ENCODE measurements at regions not wholly inside any gene's neighbourhood (a gene's known extent, or its start where the extent isn't known, plus 50 kb on each side); places are given as distances from the start of the nearest gene placed in this dataset.

- ATAC-seq (replicated peaks in 1 of 2): no peak
- Mint-ChIP-seq H3K27me3 (ENCODE audit: low read depth) (no peaks in the 10 kb centered on the region), H3K27ac (no peak overlapping the region)
These were observed 671.2 kb upstream of the PTCHD4 start for GRCh38 chr6:48782225-48782624.

GRCh38 chr6:48777411-48777810, 666.4 kb upstream of the PTCHD4 start:
- Mint-ChIP-seq H3K4me3 (no peak overlapping the region), H3K27me3 (ENCODE audit: low read depth) (no peaks in the 10 kb centered on the region), H3K27ac (no peak overlapping the region), H3K9me3 (peaks cover 1% of the 10 kb centered on the region in 2 donors), H3K4me1 (ENCODE audit: low read depth) (no peaks in the 10 kb centered on the region), H3K36me3 (ENCODE audit: insufficient read depth in 2 of 2) (no peaks in the 10 kb centered on the region)
- DNase-seq (no peak), ATAC-seq (replicated peaks in 1 of 2) (no peak)

More at GRCh38 chr6:48782225-48782624, 671.2 kb upstream of the PTCHD4 start:
- DNase-seq: no peak
- no peaks in the 10 kb centered on the region for H3K4me1 Mint-ChIP-seq (ENCODE audit: low read depth)
- H3K9me3 Mint-ChIP-seq: peaks cover 3 to 8% of the 10 kb centered on the region in 2 donors
- H3K36me3 Mint-ChIP-seq (ENCODE audit: insufficient read depth in 2 of 2): no peaks in the 10 kb centered on the region
- H3K4me3 Mint-ChIP-seq: no peak overlapping the region

DNA sequence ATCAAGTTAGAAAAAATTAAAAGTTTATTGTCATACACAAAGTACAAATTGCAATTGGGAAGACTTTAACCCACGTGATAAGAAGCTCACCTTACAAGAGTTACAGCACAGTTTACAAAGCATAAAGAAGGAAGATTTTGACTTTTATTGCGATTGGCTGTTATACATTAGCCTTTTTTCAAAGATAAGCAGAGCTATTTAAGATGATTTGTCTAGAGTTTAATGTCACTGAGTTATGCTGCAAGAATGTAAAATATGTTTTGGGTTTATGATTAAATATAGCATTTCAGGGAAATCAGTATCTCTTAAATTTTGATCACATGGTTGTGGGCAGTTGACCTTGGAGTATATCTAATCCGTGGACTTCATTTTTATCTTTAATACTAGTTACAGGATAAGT, 664.2 kb upstream of the PTCHD4 start:
- no peak overlapping the region for H3K4me3 Mint-ChIP-seq
- no peaks in the 10 kb centered on the region for H3K27me3 Mint-ChIP-seq (ENCODE audit: low read depth)
- DNase-seq (no peak), ATAC-seq (replicated peaks in 1 of 2) (no peak)
- no peak overlapping the region for H3K27ac Mint-ChIP-seq
- no peaks in the 10 kb centered on the region for H3K4me1 Mint-ChIP-seq (ENCODE audit: low read depth)
- H3K36me3 Mint-ChIP-seq (ENCODE audit: insufficient read depth in 2 of 2): no peaks in the 10 kb centered on the region
- peaks cover 1% of the 10 kb centered on the region in 2 donors for H3K9me3 Mint-ChIP-seq

GRCh38 chr6:48774276-48774675, 663.3 kb upstream of the PTCHD4 start:
- ATAC-seq (replicated peaks in 1 of 2): no peak

DNA sequence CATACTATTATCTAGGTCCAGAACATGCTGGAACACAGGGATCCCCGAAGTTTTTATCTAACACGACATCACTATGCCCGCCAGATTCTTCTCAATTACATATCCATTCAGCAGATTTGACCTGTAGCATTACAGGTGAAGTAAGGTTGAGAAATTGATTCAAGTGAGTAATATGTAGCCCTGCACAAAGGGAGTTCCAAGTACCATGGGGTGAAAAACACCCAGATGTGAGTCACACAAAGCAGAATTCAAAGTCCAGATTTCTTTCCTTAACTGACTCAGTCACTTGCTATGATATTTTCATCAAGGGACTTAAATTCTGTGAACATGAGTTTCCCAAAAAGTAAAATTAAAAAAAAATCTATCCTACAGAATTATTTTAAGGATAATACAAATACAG, 655.4 kb upstream of the PTCHD4 start:
- no peak for DNase-seq
- no peaks in the 10 kb centered on the region for H3K36me3 Mint-ChIP-seq (ENCODE audit: insufficient read depth in 2 of 2)
- ATAC-seq (replicated peaks in 1 of 2): no peak
- H3K4me3 Mint-ChIP-seq: no peak overlapping the region
- H3K27ac Mint-ChIP-seq: no peak overlapping the region
- no peaks in the 10 kb centered on the region for H3K4me1 Mint-ChIP-seq (ENCODE audit: low read depth)
- no peaks in the 10 kb centered on the region for H3K9me3 Mint-ChIP-seq
- H3K27me3 Mint-ChIP-seq (ENCODE audit: low read depth): no peaks in the 10 kb centered on the region

More at GRCh38 chr6:48774276-48774675, 663.3 kb upstream of the PTCHD4 start:
- Mint-ChIP-seq H3K4me3 (no peak overlapping the region), H3K27me3 (ENCODE audit: low read depth) (no peaks in the 10 kb centered on the region), H3K9me3 (peaks cover under 1 to 1% of the 10 kb centered on the region in 2 donors), H3K4me1 (ENCODE audit: low read depth) (no peaks in the 10 kb centered on the region), H3K36me3 (ENCODE audit: insufficient read depth in 2 of 2) (no peaks in the 10 kb centered on the region), H3K27ac (no peak overlapping the region)
- DNase-seq: no peak

DNA sequence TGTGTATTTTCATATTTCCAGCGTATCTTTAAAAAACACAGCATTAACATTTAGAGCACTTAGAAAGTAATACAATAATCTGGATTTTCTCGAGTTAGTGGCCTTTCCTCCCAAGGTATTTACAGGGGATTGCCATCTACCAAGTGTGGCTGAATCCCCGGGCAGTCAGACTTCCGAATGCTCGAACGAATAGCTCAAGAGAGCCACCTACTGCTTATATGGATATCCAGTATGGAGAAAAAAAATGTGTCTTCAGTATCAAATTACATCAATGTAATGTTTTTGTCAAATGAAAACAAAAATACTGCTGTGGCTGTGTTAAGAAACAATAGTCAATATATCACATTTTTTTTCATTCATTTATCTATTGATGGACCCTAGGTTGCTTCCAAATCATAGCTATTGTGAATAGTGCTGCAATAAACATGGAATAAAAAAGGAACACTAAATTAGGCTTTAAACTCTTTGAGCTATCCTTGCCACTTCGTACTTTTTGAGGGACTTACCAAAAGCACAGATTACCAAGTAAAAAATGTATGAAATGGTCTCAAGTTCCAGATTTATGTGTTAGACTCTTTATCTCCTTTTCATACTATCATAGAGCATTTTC, 654.5 kb upstream of the PTCHD4 start:
- H3K27me3 Mint-ChIP-seq (ENCODE audit: low read depth): no peaks in the 10 kb centered on the region
- H3K4me3 Mint-ChIP-seq: no peak overlapping the region
- no peak overlapping the region for H3K27ac Mint-ChIP-seq
- H3K4me1 Mint-ChIP-seq (ENCODE audit: low read depth): no peaks in the 10 kb centered on the region
- H3K9me3 Mint-ChIP-seq: no peaks in the 10 kb centered on the region
- H3K36me3 Mint-ChIP-seq (ENCODE audit: insufficient read depth in 2 of 2): no peaks in the 10 kb centered on the region
- peak; percentile 1 for DNase-seq
- ATAC-seq (replicated peaks in 1 of 2): no peak

DNA sequence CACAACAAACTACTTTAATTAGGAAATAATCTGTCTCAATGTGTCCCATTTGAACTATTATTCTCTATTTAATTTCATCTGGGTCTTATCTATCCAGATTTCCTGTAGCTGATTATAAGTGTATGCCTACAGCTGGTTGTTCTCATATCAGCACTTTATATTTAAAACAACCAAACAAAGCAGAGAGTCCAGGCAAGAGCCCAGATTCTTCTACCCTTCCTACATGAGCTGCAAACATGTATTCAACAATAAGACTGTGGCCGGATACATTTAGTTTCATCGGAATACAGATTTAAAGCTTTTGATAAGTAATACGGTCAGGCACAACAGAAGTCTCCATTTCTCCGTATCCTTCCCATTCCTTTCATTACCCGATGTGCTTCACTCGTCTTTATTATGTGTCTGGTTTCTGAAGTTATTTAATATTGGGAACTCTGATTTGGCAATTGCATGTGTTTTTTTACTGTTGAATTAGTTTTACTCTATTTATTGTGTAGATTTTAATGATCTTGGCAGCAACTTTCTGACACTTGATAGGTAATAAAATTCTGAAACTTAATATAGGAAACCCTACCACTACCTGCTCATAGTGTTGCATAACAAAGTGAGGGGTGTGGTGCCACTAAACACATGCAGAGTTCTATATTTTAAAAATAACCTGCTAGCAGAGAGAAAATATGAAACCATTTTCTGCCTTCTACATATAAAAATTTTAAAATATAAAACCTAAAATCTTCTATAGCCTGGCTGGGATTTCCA, 653.5 kb upstream of the PTCHD4 start:
- DNase-seq: no peak
- Mint-ChIP-seq H3K27me3 (ENCODE audit: low read depth) (no peaks in the 10 kb centered on the region), H3K27ac (no peak overlapping the region), H3K9me3 (no peaks in the 10 kb centered on the region), H3K4me3 (no peak overlapping the region), H3K36me3 (ENCODE audit: insufficient read depth in 2 of 2) (no peaks in the 10 kb centered on the region), H3K4me1 (ENCODE audit: low read depth) (no peaks in the 10 kb centered on the region)
- no peak for ATAC-seq (replicated peaks in 1 of 2)

DNA sequence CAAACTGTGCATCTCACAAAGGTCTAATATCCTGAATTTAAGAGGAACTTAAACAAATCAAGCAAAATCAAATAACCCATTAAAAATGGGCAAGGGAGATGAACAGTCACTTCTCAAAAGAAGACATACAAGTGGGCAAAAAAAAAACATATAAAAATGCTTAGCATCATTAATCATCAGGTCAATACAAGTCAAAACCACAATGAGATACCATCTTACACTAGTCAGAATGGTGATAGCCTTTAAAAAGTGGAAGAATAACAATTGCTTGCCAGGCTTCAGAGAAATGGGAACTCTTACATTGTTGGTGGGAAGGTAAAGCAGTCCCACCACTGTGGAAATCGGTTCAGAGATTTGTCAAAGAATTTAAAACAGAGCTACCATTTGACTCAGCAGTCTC, 646.7 kb upstream of the PTCHD4 start:
- Mint-ChIP-seq H3K27ac (no peak overlapping the region), H3K4me3 (no peak overlapping the region), H3K9me3 (peaks cover 3 to 6% of the 10 kb centered on the region in 2 donors), H3K4me1 (ENCODE audit: low read depth) (no peaks in the 10 kb centered on the region), H3K27me3 (ENCODE audit: low read depth) (no peaks in the 10 kb centered on the region), H3K36me3 (ENCODE audit: insufficient read depth in 2 of 2) (no peaks in the 10 kb centered on the region)
- DNase-seq (no peak), ATAC-seq (replicated peaks in 1 of 2) (no peak)

- H3K27ac Mint-ChIP-seq: no peak overlapping the region
- H3K9me3 Mint-ChIP-seq: peaks cover 3 to 6% of the 10 kb centered on the region in 2 donors
- no peak for ATAC-seq (replicated peaks in 1 of 2)
- H3K36me3 Mint-ChIP-seq (ENCODE audit: insufficient read depth in 2 of 2): no peaks in the 10 kb centered on the region
- no peak for DNase-seq
- H3K27me3 Mint-ChIP-seq (ENCODE audit: low read depth): no peaks in the 10 kb centered on the region
- no peaks in the 10 kb centered on the region for H3K4me1 Mint-ChIP-seq (ENCODE audit: low read depth)
- H3K4me3 Mint-ChIP-seq: no peak overlapping the region
These were observed 644.3 kb upstream of the PTCHD4 start for GRCh38 chr6:48755315-48755714.

DNA sequence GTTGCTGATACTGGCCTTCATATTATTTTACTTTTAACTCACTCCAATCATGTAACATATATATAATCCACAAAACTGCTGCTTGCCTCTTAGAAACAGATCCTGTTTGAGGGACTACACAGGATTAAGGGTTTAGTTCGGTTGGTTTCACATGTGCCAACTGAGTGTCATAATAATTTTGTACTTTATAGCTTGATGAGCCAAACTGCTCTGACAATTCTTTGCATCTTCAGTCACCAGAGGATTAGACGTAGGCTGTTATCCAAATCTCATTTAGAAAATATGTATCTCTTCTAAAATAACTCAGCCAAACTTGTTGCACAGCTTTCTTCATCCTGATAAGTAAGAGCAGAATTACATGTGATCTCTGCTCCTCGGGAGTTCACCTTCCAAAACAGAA, 643.6 kb upstream of the PTCHD4 start:
- no peaks in the 10 kb centered on the region for H3K27me3 Mint-ChIP-seq (ENCODE audit: low read depth)
- no peak overlapping the region for H3K4me3 Mint-ChIP-seq
- no peak overlapping the region for H3K27ac Mint-ChIP-seq
- no peaks in the 10 kb centered on the region for H3K4me1 Mint-ChIP-seq (ENCODE audit: low read depth)
- H3K9me3 Mint-ChIP-seq: peaks cover 3 to 6% of the 10 kb centered on the region in 2 donors
- ATAC-seq (replicated peaks in 1 of 2) (no peak), DNase-seq (no peak)
- no peaks in the 10 kb centered on the region for H3K36me3 Mint-ChIP-seq (ENCODE audit: insufficient read depth in 2 of 2)

DNA sequence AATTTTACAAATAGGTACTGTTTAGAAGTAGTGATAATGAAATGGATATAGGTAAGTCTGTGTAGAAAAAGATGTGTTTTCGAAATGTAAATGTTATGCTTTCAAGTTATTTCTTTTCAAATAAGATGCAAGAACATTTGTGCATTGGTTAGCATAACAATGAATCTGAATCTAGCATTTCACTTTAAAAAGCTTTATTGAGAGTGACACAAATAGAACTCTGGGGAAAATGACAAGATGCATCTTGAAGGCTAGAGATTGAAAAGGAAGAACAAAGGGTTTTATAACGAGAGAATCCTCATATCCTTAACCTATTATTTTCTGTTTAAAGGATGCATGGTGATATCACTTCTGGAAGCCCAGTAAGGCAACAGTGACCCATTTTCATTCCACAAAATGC, 639.9 kb upstream of the PTCHD4 start:
- peaks cover 3 to 4% of the 10 kb centered on the region in 2 donors for H3K9me3 Mint-ChIP-seq
- H3K27me3 Mint-ChIP-seq (ENCODE audit: low read depth): no peaks in the 10 kb centered on the region
- no peaks in the 10 kb centered on the region for H3K4me1 Mint-ChIP-seq (ENCODE audit: low read depth)
- ATAC-seq (replicated peaks in 1 of 2) (no peak), DNase-seq (no peak)
- H3K4me3 Mint-ChIP-seq: no peak overlapping the region
- no peaks in the 10 kb centered on the region for H3K36me3 Mint-ChIP-seq (ENCODE audit: insufficient read depth in 2 of 2)
- H3K27ac Mint-ChIP-seq: no peak overlapping the region

DNA sequence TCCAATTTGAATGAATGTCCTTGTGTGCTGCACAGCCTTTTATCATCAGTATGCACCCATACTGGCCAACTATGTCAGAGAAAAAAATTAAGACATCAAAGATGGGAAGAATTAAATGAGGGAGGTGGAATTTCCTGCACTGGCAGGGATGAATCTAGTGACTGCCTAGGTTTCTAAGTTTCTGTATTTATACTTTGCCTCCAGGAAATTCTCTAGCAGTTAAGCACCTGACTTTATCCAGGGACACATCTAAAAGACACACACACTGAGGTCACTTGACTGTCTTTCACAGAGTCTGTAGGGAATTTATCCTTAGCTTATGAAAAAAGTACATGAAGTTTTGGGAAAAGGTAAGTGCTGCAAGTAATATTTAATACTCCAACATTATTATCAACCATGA, 636.5 kb upstream of the PTCHD4 start:
- Mint-ChIP-seq H3K36me3 (ENCODE audit: insufficient read depth in 2 of 2) (no peaks in the 10 kb centered on the region), H3K4me1 (ENCODE audit: low read depth) (no peaks in the 10 kb centered on the region), H3K4me3 (no peak overlapping the region), H3K27ac (no peak overlapping the region), H3K27me3 (ENCODE audit: low read depth) (no peaks in the 10 kb centered on the region), H3K9me3 (peaks cover 3 to 5% of the 10 kb centered on the region in 2 donors)
- DNase-seq (no peak), ATAC-seq (replicated peaks in 1 of 2) (no peak)

GRCh38 chr6:48747040-48747439, 636.0 kb upstream of the PTCHD4 start:
- Mint-ChIP-seq H3K4me1 (ENCODE audit: low read depth) (no peaks in the 10 kb centered on the region), H3K36me3 (ENCODE audit: insufficient read depth in 2 of 2) (no peaks in the 10 kb centered on the region), H3K27me3 (ENCODE audit: low read depth) (no peaks in the 10 kb centered on the region), H3K9me3 (peaks cover 3 to 5% of the 10 kb centered on the region in 2 donors), H3K27ac (no peak overlapping the region), H3K4me3 (no peak overlapping the region)
- no peak for ATAC-seq (replicated peaks in 1 of 2)
- no peak for DNase-seq

DNA sequence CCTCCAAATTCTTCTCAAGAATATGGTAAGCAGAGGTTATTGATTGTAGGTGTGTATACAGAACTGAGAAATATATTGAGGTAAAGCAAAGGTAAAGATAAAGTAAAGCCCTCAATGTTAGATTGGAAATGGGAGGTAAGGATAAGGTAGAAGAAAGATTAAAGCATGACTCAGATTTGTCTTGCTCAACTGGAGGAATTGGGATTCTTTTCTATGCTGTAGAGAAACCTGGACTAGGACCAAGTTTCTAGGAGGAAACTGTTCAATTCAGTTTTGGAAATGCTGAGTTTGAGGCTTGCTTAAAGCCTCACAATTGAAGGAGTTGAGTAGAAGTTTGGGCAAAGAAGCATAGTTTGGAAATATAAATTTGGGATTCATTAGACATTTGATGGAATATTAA, 634.0 kb upstream of the PTCHD4 start:
- Mint-ChIP-seq H3K4me3 (no peak overlapping the region), H3K27me3 (ENCODE audit: low read depth) (no peaks in the 10 kb centered on the region), H3K36me3 (ENCODE audit: insufficient read depth in 2 of 2) (no peaks in the 10 kb centered on the region), H3K9me3 (peaks cover 3 to 5% of the 10 kb centered on the region in 2 donors), H3K27ac (no peak overlapping the region), H3K4me1 (ENCODE audit: low read depth) (no peaks in the 10 kb centered on the region)
- DNase-seq (no peak), ATAC-seq (replicated peaks in 1 of 2) (no peak)

Data from activated T-cell treated with anti-CD3 and anti-CD28 coated beads, Interleukin-2, amount 50 U/mL, for 72 hours (primary cell).